ENCODE measurements at regions not wholly inside any gene's neighbourhood (a gene's known extent, or its start where the extent isn't known, plus 50 kb on each side); places are given as distances from the start of the nearest gene placed in this dataset.

- DNase-seq: no peak
Observed at GRCh38 chr4:123941306-123941705, 544.7 kb downstream of the SPRY1 start.

GRCh38 chr4:123943976-123944375 lies 547.4 kb downstream of the SPRY1 start:
- DNase-seq: no peak

GRCh38 chr4:123945301-123945700 lies 548.7 kb downstream of the SPRY1 start:
- no peak for DNase-seq

GRCh38 chr4:123950530-123950929 lies 553.9 kb downstream of the SPRY1 start:
- no peak for DNase-seq

GRCh38 chr4:123952530-123953274 lies 556.1 kb downstream of the SPRY1 start:
- no peak for DNase-seq

- DNase-seq: peak; percentile 48
Observed at GRCh38 chr4:123953566-123953965, 557.0 kb downstream of the SPRY1 start.

GRCh38 chr4:123954220-123954619 lies 557.6 kb downstream of the SPRY1 start:
- DNase-seq: no peak

GRCh38 chr4:123955167-123955800 lies 558.7 kb downstream of the SPRY1 start:
- DNase-seq: no peak

GRCh38 chr4:123956204-123956603 lies 559.6 kb downstream of the SPRY1 start:
- DNase-seq: no peak

- DNase-seq: peak; percentile 72
Observed at GRCh38 chr4:123966990-123967769, 570.6 kb downstream of the SPRY1 start.

- no peak for DNase-seq
Observed at GRCh38 chr4:123972031-123972430, 575.4 kb downstream of the SPRY1 start.

- no peak for DNase-seq
Observed at GRCh38 chr4:123974386-123975149, 578.0 kb downstream of the SPRY1 start.

- DNase-seq: peak; percentile 83
Observed at GRCh38 chr4:123976285-123976684, 579.7 kb downstream of the SPRY1 start.

- no peak for DNase-seq
Observed at GRCh38 chr4:123976819-123977218, 580.2 kb downstream of the SPRY1 start.

GRCh38 chr4:123977641-123978081 lies 581.1 kb downstream of the SPRY1 start:
- no peak for DNase-seq

GRCh38 chr4:123978637-123979036 lies 582.0 kb downstream of the SPRY1 start:
- no peak for DNase-seq

- DNase-seq: no peak
Observed at GRCh38 chr4:123980736-123981300, 584.2 kb downstream of the SPRY1 start.

GRCh38 chr4:123984886-123985285 lies 588.3 kb downstream of the SPRY1 start:
- DNase-seq: peak; percentile 51

GRCh38 chr4:123986268-123986798 lies 589.7 kb downstream of the SPRY1 start:
- peak; percentile 95 for DNase-seq

- no peak for DNase-seq
Observed at GRCh38 chr4:123987408-123987807, 590.8 kb downstream of the SPRY1 start.

- no peak for DNase-seq
Observed at GRCh38 chr4:123990310-123990870, 593.8 kb downstream of the SPRY1 start.

Data from tongue (tissue), 1 donor.